ENCODE measurements at regions not wholly inside any gene's neighbourhood (a gene's known extent, or its start where the extent isn't known, plus 50 kb on each side); places are given as distances from the start of the nearest gene placed in this dataset.

DNA sequence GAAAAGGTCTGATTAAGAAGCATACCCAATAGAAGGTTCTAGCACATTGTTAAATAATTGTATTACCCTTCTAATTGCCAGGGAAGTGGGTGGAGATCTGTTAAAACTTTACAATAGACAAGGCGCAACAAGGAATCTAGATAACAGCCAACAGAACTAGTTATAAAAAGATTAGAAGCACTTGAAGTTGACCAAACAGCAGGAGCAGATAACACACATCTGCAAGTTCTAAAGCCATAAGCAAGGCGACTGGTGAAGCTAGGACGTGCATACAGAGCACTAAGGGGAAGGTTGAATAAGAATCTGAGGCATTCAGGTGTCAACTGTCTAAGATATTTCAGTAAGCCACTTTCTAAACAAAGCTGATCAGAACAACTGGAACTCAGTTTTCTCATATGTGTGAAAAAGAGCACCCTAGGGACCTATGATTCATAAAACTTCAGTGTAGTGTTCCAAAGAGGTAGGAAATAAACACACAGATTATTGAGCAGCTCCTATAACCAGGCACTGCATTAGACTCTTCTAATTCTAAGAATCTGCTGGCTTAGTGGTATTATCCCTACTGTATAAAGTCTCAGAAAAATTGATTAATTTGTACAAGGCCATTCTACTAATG lies 111.2 kb downstream of the SAMD9 start:
- TF ChIP-seq POLR2A (IDR thresholded peaks at IDR 0.05): no peak
- TF ChIP-seq, protein P1, sequence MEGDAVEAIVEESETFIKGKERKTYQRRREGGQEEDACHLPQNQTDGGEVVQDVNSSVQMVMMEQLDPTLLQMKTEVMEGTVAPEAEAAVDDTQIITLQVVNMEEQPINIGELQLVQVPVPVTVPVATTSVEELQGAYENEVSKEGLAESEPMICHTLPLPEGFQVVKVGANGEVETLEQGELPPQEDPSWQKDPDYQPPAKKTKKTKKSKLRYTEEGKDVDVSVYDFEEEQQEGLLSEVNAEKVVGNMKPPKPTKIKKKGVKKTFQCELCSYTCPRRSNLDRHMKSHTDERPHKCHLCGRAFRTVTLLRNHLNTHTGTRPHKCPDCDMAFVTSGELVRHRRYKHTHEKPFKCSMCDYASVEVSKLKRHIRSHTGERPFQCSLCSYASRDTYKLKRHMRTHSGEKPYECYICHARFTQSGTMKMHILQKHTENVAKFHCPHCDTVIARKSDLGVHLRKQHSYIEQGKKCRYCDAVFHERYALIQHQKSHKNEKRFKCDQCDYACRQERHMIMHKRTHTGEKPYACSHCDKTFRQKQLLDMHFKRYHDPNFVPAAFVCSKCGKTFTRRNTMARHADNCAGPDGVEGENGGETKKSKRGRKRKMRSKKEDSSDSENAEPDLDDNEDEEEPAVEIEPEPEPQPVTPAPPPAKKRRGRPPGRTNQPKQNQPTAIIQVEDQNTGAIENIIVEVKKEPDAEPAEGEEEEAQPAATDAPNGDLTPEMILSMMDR (IDR thresholded peaks at IDR 0.05): no peak
